HG03378 (cell line): ENCODE measurements at regions not wholly inside any gene's neighbourhood (a gene's known extent, or its start where the extent isn't known, plus 50 kb on each side); places are given as distances from the start of the nearest gene placed in this dataset.
"Not testable (repeated sequence)": the region's sequence is repeated elsewhere in the genome, so short reads cannot be mapped to it uniquely, and the experiment has no call there.

Experiments
- ATAC-seq: cut with Tn5 transposase; IDR thresholded peaks from one replicate; pipeline ENCODE4 v1.9.1; 2021; ENCODE audit warnings: mild to moderate bottlenecking, moderate library complexity; ENCODE audit not compliant: unreplicated experiment

- ATAC-seq: no peak
Measured at GRCh38 chr6:147958683-147959082, 384.0 kb upstream of the SASH1 start.

- no peak for ATAC-seq
Measured at GRCh38 chr6:147961481-147962141, 381.0 kb upstream of the SASH1 start.

DNA sequence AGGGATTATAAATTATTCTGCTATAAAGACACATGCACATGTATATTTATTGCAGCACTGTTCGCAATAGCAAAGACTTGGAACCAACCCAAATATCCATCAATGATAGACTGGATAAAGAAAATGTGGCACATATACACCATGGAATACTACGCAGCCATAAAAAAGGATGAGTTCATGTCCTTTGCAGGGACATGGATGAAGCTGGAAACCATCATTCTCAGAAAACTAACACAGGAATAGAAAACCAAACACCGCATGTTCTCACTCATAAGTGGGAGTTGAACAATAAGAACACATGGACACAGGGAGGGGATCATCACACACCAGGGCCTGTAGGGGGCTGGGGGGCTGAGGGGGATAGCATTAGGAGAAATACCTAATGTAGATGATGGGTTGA, 377.2 kb upstream of the SASH1 start:
- not testable (repeated sequence) for ATAC-seq

GRCh38 chr6:147970970-147971369, 371.7 kb upstream of the SASH1 start:
- ATAC-seq: peak; percentile 50

DNA sequence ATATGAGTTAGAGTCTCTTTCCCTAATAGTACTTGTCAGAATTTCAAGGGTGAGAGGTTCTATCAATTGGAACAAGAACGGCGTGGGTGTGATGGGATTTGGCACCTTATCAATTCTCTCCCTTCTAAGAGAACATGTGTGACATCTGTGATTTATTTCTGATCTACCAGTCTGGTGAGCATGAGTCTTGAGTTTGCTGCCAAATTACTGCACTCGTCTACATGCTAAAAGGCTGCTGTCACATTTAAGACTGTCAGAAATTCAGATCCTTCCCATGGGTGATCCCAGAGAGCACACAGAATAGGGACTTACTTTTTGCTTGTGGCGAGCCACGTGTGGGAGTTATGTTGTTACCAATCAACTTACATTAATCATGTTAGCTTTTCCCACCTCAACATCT, 370.2 kb upstream of the SASH1 start:
- no peak for ATAC-seq

- no peak for ATAC-seq
Measured at GRCh38 chr6:147973806-147974205, 368.8 kb upstream of the SASH1 start.

GRCh38 chr6:147974376-147974775, 368.3 kb upstream of the SASH1 start:
- no peak for ATAC-seq

DNA sequence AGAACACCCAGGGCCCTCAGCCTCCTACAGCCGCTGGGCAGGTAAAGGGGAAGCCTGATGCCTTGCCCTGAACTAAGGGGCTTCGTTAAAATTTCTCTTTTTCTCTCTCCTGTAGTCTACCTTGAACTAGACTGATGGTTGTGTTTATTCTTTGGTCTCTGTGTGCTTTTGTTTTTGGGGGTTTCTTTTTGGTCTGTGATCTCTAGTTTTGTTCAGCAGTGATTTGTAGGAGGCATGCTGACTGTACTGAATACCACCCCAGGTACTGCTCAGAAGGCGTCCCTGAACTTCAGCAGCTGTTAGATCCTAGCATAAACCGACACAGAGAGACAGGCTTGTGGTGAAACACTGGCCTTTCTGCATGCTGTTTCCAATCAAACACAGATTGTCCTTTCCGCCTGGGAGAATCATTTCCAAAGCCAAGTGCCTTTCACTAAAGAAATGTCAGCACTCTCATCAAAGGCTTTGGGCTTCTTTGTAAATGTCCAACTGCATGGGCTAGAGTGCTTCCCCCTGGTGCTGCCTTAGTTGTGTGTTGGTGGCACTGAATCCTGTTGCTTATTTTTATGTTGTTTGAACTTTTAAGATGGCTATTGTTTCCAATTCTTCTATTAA, 364.7 kb upstream of the SASH1 start:
- no peak for ATAC-seq

DNA sequence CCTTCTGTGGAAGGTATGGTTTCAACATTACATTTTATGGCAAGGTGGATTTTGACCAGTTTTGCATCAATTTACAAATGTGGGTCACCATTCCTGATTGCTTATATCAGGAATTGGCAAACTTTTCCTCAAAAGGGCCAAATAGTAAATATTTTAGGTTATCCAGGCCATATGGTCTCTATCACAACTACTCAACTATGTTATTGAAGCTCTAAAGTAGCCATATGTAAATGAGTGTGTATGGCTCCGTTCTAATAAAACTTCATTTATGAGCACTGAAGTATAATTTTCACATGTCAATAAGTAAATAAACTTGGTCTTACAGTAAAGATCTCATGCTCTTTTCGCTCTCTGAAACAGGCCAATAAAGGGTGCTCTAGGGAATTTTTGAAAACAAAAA, 362.7 kb upstream of the SASH1 start:
- no peak for ATAC-seq

GRCh38 chr6:147983581-147984366, 358.9 kb upstream of the SASH1 start:
- ATAC-seq: no peak

DNA sequence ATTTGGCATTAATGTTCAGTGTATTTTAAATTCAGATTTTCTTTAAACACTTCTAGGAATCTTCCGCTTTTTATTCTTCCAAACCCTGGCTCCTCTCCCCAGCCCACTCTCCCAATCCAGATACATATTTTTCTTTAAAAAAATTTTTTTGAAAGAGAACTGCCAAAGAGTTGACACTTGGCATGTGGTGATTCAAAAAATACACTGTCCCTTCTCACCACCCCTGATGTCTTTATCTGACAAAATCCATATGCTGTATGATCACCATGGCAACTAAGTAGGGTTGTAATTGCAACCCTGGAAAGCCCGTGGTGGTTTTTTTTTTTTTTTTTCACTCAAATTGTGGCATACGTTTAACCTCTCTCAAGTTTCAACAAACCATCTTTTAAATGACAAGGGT, 355.8 kb upstream of the SASH1 start:
- no peak for ATAC-seq

DNA sequence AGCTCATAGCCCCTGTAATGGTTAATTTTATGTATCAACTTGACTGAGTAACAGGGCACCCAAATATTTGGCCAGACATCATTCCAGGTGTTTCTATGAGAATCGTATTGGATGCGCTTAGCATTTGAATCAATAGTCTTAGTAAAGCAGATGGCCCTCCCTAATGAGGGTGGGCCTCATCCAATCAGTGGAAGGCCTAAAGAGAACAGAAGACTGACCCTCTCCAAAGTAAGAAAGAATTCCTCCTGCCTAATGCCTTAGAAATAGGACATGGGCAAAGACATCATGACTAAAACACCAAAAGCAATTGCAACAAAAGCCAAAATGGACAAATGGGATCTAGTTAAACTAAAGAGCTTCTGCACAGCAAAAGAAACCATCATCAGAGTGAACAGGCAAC, 352.5 kb upstream of the SASH1 start:
- ATAC-seq: no peak

DNA sequence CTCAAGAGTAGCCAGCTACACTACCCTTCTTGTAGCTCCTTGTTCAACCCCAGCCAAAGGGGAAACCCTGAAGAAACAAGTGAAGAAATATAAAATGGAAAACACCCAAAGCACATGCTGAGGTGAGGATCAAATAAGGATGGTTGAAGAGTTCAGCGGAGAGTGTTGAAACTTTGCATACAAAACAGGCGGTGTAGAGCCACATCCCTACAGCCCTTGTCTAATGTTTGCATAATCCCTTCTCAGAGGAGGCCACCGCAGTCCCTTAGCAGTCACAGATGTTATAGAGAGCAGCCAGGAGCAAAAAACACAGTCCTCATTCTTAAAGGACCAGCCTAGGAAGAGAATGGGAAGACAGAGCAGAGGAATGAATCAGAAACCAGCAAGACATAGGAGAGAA, 350.7 kb upstream of the SASH1 start:
- ATAC-seq: no peak

DNA sequence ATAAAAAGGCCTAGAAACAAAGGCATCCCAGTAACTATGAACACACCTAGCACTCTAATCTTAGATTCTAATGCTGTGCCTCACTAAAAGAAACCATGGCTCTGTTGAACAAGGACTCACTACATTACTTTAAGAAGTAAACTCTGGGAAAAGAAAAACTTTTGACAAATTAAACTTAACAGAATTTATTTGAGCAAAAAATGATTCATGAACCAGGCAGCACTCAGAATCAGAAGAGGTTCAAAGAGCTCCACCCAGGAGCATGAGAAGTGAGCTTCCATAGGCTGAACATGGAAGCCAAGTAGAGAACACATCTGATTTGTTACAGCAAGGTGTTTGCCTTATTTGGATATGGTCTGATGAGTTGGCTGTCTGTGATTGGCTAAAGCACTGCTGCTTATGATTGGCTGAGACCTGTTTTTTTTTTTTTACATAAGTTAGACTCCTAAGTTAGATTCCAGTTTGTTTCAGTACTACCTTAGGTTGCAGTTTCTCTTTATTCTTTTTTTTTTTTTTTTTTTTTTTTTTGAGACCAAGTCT, 343.6 kb upstream of the SASH1 start:
- no peak for ATAC-seq

DNA sequence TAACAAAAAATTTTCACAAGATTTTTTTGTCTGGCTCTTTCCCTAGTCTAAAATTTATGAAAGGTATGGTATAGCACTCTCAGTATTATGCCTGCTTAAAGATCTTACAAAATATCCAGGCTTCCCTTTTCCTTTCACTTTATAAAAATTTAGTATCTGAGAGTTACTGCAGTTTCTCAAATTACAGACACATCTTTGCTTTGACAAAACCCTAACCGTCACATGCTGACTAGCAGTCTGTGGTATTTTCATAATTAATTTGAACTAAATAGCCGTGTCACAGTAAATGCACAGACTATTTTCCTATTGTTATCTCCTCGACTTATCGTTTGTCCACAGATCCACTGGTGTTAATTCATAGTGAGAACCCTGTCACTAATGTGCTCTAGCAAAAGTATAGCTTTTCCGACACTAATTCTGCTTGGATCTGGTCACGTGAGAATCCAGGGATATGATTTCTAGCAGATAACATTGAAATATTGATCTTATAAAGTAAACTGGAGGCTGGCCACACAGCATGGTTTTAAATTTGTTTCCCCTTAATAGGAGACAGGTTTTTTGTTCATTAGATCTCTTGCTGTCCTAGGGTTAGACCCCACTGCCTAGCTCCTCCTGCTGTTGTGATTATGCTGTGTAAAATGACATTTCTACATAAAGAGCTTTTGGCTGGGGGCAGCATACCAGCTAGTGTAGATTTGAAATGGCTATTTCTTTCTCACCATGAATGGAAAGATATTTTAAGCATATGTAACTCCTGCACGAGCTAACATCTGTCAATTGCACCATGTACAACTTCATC, 340.6 kb upstream of the SASH1 start:
- ATAC-seq: no peak

DNA sequence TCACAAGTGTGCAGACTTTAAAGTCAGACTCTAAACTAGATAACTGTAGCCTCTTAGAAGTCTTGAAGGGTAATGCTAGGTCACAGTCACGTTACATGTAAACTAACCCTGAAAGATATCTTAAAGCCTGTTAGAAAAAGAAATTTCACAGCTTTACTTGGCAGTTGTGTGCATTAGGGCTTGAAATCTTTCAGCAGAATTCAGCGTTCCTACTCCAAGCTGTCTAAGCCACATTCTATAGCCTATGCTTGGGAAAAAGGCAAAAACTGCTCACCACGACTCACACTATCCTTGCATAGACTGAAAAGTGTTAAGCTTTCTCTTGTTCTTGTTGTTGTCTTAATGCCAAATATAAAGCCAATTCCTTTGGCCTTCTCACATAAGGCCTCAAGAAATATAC, 338.0 kb upstream of the SASH1 start:
- ATAC-seq: no peak

- ATAC-seq: no peak
Measured at GRCh38 chr6:148005806-148006205, 336.8 kb upstream of the SASH1 start.

DNA sequence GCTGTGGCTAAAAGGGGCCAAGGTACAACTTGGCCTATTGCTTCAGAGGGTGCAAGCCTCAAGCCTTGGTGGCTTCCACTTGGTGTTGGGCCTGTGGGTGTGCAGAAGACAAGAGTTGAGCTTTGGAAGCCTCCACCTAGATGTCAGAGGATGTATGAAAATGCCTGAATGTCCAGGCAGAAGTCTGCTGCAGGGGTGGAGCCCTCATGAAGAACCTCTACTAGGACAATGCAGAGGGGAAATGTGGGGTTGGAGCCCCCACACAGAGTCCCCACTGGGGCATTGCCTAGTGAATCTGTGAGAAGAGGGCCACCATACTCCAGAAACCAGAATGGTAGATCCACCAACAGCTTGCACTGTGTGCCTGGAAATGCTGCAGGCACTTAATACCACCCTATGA, 332.1 kb upstream of the SASH1 start:
- not testable (repeated sequence) for ATAC-seq

- ATAC-seq: no peak
Measured at GRCh38 chr6:148016013-148016412, 326.6 kb upstream of the SASH1 start.

- no peak for ATAC-seq
Measured at GRCh38 chr6:148021165-148021564, 321.5 kb upstream of the SASH1 start.

GRCh38 chr6:148021699-148022098, 320.9 kb upstream of the SASH1 start:
- no peak for ATAC-seq
